HG03342 (cell line): ENCODE measurements at regions not wholly inside any gene's neighbourhood (a gene's known extent, or its start where the extent isn't known, plus 50 kb on each side); places are given as distances from the start of the nearest gene placed in this dataset.
"Not testable (repeated sequence)": the region's sequence is repeated elsewhere in the genome, so short reads cannot be mapped to it uniquely, and the experiment has no call there.

Experiments used
- ATAC-seq: cut with Tn5 transposase; IDR thresholded peaks from one replicate; pipeline ENCODE4 v1.9.1; 2021; ENCODE audit warnings: mild to moderate bottlenecking, moderate library complexity; ENCODE audit not compliant: unreplicated experiment

- ATAC-seq: no peak
Measured at GRCh38 chrX:63186137-63186536, 165.0 kb downstream of the SPIN4 start.

- not testable (repeated sequence) for ATAC-seq
Measured at GRCh38 chrX:63179852-63180251, 171.3 kb downstream of the SPIN4 start.

DNA sequence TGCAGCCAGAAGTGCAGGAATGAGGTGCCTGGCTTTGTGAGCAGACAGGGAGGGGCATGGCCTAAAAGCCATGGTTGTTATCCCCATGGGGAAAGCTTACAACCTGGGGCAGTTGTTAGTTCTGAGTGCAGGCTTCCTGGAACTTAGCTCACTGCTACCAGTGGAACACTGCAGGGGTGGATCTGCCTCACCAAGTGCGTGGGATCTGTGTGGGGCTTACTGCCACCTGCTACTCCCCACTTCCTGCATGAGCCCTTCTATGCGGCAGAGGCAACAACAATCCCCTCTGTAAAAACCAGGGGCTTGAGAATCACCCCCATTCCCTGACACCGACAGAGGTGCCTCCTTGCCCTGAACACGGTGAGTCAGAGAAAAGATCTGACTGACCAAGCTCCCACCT is 174.6 kb downstream of the SPIN4 start:
- ATAC-seq: not testable (repeated sequence)

DNA sequence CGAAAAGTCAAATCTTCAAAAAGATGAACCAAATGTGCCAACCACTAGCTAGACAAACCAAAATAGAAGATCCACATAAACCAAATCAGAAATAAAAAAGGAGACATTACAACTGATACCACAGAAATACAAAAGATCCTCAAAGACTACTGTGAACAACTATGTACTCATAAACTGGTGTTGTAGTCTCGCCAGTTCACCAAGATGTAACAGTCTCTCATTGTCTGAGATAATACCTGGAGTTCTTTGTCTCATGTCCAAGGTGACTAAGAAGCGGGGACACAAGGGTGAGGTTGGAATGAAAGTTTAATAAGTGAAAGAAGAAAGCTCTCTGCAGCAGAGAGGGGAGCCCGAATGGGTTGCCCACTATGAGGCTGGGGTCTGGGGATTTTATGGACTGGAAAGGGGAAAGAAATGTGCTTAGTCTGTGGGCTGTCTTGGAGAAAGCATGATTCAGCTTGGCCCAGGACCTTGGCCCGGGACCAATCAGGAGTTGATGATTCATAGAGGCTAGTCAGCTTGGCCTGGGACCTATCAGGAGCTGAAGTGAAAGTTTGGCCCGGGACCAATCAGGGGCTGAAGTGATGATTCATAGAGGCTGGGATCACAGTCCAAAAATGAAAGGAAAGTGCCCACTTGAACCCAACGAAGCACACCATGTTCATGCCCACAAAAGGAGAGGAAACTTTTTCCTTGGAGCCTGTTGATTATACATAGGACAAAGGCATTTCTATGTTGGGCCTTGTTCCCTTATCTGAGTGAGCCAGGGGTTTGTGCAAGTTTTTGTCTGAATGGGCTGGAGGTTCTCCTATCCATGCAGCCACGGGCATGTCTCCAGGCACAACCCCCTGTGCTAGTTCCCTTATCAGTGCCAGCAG is 177.1 kb downstream of the SPIN4 start:
- ATAC-seq: not testable (repeated sequence)

GRCh38 chrX:63169416-63169815 is 181.7 kb downstream of the SPIN4 start:
- ATAC-seq: peak; percentile 70

- peak; percentile 76 for ATAC-seq
Measured at GRCh38 chrX:63168949-63169348, 182.2 kb downstream of the SPIN4 start.

DNA sequence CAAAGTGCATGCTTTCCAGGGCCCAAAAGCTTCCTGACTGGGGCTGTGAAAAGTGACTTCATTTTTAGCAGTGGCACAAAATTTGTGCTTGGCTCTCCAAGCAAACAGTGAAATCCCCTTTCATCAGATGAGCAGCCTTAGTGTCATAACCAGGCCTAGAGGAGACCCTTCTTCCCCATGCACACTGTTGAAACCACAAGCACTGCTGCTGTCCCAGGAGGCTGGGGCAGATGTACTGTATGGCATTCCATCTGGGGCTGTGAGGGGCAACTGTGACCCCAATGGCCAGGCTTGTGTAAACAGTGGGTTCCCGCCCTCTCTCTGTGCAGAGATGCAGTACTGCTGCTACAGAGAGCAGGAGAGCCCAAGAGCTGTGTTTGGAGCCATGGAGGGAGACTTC is 184.1 kb downstream of the SPIN4 start:
- ATAC-seq: not testable (repeated sequence)

DNA sequence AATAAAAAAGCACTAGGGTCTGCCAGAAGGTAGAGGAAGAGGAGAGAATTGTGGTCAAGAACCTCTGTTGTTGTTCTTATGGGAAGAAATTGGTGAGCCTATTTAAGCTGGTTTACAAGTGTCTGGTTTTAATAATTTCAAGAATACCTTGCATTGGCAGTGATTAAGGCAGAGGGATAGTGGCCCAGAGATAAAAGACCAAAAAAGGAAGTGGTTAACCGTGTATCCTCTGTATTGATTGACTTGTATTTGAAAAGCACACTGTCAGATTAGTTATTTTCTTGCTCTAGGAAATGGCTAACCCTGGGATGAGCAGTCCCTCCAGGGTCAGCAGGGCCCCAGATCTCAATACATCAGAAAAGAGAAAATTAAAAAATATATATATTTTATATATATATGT is 190.1 kb downstream of the SPIN4 start:
- ATAC-seq: not testable (repeated sequence)

- not testable (repeated sequence) for ATAC-seq
Measured at GRCh38 chrX:63160340-63160739, 190.8 kb downstream of the SPIN4 start.

DNA sequence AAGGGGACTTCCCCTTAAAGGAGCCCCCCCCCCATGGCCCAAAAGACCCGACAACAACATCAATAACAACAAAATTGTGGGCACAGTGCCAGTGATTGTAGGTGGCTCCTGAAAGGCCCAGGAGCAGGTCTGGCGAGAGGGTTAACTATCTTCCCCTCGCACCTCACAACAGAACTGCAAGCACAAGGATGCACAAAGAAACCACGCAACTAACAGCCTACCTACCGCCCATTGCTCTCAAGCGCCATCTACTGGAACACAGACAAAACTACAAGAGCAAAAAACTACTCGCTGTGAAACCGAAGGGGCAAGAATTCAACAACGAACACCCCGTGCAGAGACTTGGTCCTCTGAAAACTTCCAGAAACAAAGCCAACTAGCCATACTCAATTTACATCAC is 205.6 kb downstream of the SPIN4 start:
- ATAC-seq: not testable (repeated sequence)

DNA sequence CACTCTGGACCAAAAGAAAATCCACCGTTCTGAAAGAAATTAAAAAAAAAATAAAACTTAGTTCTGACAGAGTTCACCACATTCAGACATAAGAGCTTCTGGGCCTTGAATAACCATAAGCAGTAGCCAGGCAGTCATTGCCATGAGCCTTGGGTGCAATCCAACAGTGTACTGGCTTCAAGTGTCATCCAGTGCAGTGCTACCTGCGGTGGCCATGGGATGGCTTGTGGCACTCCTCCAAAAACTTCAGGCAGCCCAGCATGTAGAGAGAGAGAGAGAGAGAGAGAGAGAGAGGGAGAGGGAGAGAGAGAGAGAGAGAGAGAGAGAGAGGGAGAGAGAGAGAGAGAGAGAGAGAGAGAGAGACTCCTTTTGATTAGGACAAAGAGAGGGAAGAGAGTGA is 208.5 kb downstream of the SPIN4 start:
- not testable (repeated sequence) for ATAC-seq

- not testable (repeated sequence) for ATAC-seq
Measured at GRCh38 chrX:63135859-63136258, 215.3 kb downstream of the SPIN4 start.

DNA sequence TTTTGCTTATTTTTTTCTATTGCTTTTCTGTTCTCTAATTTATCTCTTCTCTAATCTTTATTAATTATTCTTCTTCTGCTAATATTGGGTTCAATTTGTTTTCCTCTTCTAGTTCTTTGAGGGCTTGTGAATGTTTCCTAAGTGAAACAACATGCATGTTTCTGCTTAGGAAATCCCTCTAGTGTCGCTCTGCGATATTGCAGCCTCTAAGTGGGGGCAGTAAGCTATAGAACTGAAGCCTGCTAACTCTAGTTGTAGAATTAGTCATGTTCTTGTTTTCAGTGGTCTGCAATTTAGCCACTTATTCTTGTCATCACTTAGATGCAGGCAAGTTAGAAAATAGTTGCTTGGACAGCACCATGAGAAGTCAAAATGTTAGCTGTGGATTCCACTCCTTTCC is 222.6 kb downstream of the SPIN4 start:
- ATAC-seq: peak; percentile 97

GRCh38 chrX:63115196-63115595 is 235.9 kb downstream of the SPIN4 start:
- ATAC-seq: no peak

DNA sequence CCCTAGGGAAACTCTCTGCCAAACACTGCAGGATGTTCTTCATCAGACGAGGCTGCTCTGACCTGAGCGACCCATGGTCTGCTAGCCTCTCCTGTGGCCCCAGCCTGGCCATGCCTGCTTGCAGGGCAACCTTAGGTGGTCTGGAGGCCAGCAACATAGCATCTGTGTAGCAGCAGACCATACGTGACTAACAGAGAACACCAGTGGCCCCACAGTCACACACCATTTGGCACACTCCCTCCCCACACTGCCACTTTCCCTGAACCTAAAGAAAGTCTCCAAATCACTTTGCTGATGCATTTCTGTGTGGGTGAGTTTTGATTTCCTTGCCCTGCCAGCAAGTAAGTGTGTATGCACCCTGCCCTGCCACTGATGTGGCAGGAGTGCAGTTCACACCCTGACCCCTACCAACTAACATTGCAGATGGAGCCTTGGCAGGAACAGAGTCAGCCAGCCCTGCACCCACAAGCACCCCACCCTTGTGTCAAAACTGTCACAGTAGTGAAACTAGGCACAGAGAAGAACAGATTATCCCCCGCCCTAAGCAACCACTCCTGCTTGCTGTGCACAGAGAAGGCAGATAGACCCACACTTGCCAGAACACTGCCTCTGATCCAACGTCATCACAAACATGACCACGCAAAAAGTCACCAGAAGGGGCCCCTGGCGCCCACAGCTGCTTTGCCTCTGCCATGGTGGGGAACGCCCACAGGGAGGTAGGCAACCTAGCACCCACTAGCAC is 249.1 kb downstream of the SPIN4 start:
- no peak for ATAC-seq

DNA sequence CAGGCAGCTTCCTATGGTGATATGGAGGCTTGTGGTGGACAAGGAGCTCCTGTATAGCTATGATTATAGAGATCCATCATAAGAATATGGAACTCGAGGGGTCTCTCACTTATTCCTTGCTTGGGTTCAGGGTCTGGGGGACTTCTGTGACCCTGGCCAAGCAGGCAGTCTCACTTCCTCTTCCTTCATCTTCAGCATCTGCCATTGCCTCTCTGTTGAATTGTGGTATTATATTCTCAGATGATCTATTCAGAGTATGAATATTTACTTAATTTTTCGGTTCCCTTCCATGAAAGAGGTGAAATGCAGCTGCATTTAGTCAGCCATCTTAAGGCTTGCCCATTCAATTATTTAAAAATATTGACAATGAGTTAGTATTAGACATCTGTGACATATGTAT is 292.9 kb downstream of the SPIN4 start:
- no peak for ATAC-seq

DNA sequence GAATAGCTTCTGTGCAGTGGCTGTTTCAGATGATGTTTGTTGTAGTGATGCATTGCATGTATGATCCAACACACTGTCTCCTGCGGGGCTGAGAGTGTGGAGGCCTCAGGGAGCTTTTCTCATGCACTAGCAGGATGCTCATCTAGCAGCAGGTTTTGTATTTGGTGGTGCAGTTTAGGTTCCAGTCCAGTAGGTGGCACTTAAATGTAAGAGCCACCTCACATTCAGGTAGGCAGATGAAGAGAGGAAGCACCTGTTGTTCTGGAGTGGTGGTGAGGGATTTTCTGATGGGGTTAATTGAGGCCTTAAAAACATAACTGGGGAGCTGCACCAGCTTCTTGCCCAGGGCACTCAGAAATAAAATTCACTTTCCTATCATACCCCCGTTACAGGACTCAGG is 300.9 kb downstream of the SPIN4 start:
- ATAC-seq: no peak

GRCh38 chrX:63032811-63033210 is 318.3 kb downstream of the SPIN4 start:
- no peak for ATAC-seq

DNA sequence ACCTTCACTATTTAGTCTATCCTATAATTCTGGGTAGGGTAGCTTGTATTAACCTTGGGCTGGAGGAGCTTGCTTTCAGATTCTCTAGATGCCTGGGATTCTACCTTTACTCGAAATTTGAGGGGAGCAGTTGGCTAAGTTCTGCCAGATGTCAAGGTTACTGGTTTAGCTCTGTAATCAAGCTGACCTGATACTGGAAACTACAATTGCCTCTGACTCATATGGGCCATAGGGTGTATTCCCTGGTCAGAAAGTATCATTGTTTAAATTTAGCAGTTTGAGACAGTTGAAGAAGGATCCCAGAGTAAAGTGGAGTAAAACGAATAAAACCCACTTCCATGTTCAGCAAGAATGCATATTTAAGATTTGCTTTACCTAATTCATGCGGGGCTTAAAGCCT is 337.6 kb downstream of the SPIN4 start:
- no peak for ATAC-seq

DNA sequence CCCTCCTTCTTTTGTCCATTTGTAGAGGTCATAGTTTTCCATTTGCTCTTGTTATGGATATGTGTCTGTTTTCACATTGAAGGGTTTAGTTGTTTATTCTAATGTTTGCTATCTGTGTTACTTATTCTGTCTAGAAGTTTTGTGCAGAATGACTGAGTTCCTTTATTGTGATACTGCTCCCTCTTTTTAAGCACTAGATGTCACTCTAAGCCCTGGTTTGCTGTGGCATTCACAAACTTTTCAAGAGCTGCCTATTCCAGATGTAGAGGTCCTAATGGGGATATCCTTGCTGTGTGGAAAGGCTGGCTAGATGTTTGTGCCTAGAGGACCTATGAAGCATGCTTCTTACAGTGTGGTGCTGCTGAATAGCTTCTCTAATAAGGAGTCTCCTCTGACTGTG is 338.6 kb downstream of the SPIN4 start:
- ATAC-seq: no peak

DNA sequence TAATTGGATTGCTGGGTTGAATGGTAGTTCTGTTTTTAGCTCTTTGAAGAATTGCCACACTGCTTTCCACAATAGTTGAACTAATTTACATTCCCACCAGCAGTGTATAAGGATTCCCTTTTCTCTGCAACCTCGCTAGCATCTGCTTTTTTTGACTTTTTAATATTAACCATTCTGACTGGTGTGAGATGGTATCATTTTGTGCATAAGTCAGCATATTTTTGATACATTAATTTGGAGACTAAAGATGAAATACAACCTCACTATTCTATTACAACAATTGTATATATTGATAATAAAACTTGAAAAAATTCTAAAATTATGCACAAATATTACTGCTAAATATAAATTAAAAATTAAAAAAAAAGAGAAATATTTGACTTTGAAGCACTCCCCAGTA is 350.9 kb downstream of the SPIN4 start:
- not testable (repeated sequence) for ATAC-seq
